ENCODE measurements at regions not wholly inside any gene's neighbourhood (a gene's known extent, or its start where the extent isn't known, plus 50 kb on each side); places are given as distances from the start of the nearest gene placed in this dataset.

GRCh38 chr17:77694391-77695363 lies 263.8 kb upstream of the TNRC6C start:
- no peak overlapping the region for H3K27ac ChIP-seq
- no peak for TF ChIP-seq CTCF (conservative IDR thresholded peaks at IDR 0.05)

- no peak for TF ChIP-seq CTCF (conservative IDR thresholded peaks at IDR 0.05)
- no peak overlapping the region for H3K27ac ChIP-seq
Observed at GRCh38 chr17:77695386-77695785, 263.1 kb upstream of the TNRC6C start.

GRCh38 chr17:77696151-77696720 lies 262.3 kb upstream of the TNRC6C start:
- TF ChIP-seq CTCF (conservative IDR thresholded peaks at IDR 0.05): no peak
- H3K27ac ChIP-seq: no peak overlapping the region

- H3K27ac ChIP-seq: no peak overlapping the region
- no peak for TF ChIP-seq CTCF (conservative IDR thresholded peaks at IDR 0.05)
Observed at GRCh38 chr17:77696721-77697460, 261.6 kb upstream of the TNRC6C start.

GRCh38 chr17:77697480-77698400 lies 260.8 kb upstream of the TNRC6C start:
- H3K27ac ChIP-seq: no peak overlapping the region

More at GRCh38 chr17:77697480-77698400, 260.8 kb upstream of the TNRC6C start:
- no peak for TF ChIP-seq CTCF (conservative IDR thresholded peaks at IDR 0.05)

All from VCaP (cell line).